Loucy (cell line): ENCODE measurements at regions not wholly inside any gene's neighbourhood (a gene's known extent, or its start where the extent isn't known, plus 50 kb on each side); places are given as distances from the start of the nearest gene placed in this dataset.

Source experiments
- H2AFZ ChIP-seq: fragments of 200-600 bp; sonication (generic); 2 replicates; pipeline ENCODE4 v1.6.0; 2016; ENCODE audit warnings: antibody characterized with exemption, mild to moderate bottlenecking, low read length, moderate library complexity
- H3F3A ChIP-seq: fragments of 200-600 bp; 2 replicates; pipeline ENCODE4 v1.6.0; 2016; ENCODE audit warnings: antibody characterized with exemption, low read depth, mild to moderate bottlenecking
- H3K27me3 ChIP-seq: fragments of 200-600 bp; sonication (generic); 2 replicates; pipeline ENCODE4 v1.6.1; 2014; ENCODE audit warnings: low read length, mild to moderate bottlenecking; ENCODE audit not compliant: insufficient read depth, poor library complexity, severe bottlenecking
- H3K36me3 ChIP-seq: fragments of 200-600 bp; sonication (generic); 2 replicates; pipeline ENCODE4 v1.6.1; 2016; ENCODE audit warnings: low read length; ENCODE audit not compliant: insufficient read depth
- H3K4me1 ChIP-seq: fragments of 200-600 bp; sonication (generic); 2 replicates; pipeline ENCODE4 v1.5.1; 2014; ENCODE audit warnings: low read length, mild to moderate bottlenecking; ENCODE audit not compliant: insufficient read depth, poor library complexity, severe bottlenecking
- H3K4me2 ChIP-seq: fragments of 200-600 bp; sonication (generic); 2 replicates; pipeline ENCODE4 v1.6.0; 2014; ENCODE audit warnings: antibody characterized with exemption, low read length, low read depth, mild to moderate bottlenecking; ENCODE audit not compliant: poor library complexity, severe bottlenecking
- H3K4me3 ChIP-seq: fragments of 200-600 bp; sonication (generic); 2 replicates; pipeline ENCODE4 v1.5.1; 2014; ENCODE audit warnings: low read length, mild to moderate bottlenecking, mixed read lengths; ENCODE audit not compliant: poor library complexity, severe bottlenecking
- H3K79me2 ChIP-seq: fragments of 200-600 bp; sonication (generic); 2 replicates; pipeline ENCODE4 v1.6.1; 2014; ENCODE audit warnings: low read length; ENCODE audit not compliant: insufficient read depth
- H3K9ac ChIP-seq: fragments of 200-600 bp; sonication (generic); 2 replicates; pipeline ENCODE4 v1.6.0; 2014; ENCODE audit warnings: mild to moderate bottlenecking, low read depth, low read length, moderate library complexity; ENCODE audit not compliant: poor library complexity, severe bottlenecking
- H3K9me2 ChIP-seq: fragments of 200-600 bp; sonication (generic); replicated peaks from 2 replicates; pipeline ENCODE4 v1.6.1; 2016; ENCODE audit warnings: low read depth, low read length, mixed read lengths
- H3K9me3 ChIP-seq: fragments of 200-600 bp; sonication (generic); 2 replicates; pipeline ENCODE4 v1.6.1; 2014; ENCODE audit warnings: mild to moderate bottlenecking, antibody characterized with exemption, low read length, low read depth; ENCODE audit not compliant: insufficient read depth
- H4K20me1 ChIP-seq: fragments of 200-600 bp; sonication (generic); 2 replicates; pipeline ENCODE4 v1.6.0; 2014; ENCODE audit warnings: antibody characterized with exemption, low read length, mild to moderate bottlenecking; ENCODE audit not compliant: insufficient read depth, poor library complexity, severe bottlenecking
- CTCF ChIP-seq: fragments of 200-600 bp; sonication (generic); conservative IDR thresholded peaks from 2 replicates; pipeline ENCODE4 v1.5.1; 2014; ENCODE audit warnings: mild to moderate bottlenecking, antibody characterized with exemption, low read length
- EZH2phosphoT487 ChIP-seq: fragments of 200-600 bp; IDR thresholded peaks from 2 replicates; pipeline ENCODE4 v1.6.1; 2018; ENCODE audit warnings: antibody characterized with exemption, mild to moderate bottlenecking, moderate library complexity, borderline replicate concordance

- no peaks in the 10 kb centered on the region for H3F3A ChIP-seq
- TF ChIP-seq CTCF: no peak
- no peak for TF ChIP-seq EZH2phosphoT487
- H3K9me2 ChIP-seq: no peaks in the 10 kb centered on the region
- H3K4me1 ChIP-seq: no peaks in the 10 kb centered on the region
- no peaks in the 10 kb centered on the region for H3K27me3 ChIP-seq
- no peaks in the 10 kb centered on the region for H3K36me3 ChIP-seq
- H3K4me3 ChIP-seq: no peak overlapping the region
- H2AFZ ChIP-seq: no peak overlapping the region
- no peak overlapping the region for H3K4me2 ChIP-seq
- H3K9ac ChIP-seq: no peak overlapping the region
- H3K9me3 ChIP-seq: no peaks in the 10 kb centered on the region
- H4K20me1 ChIP-seq: no peaks in the 10 kb centered on the region
- H3K79me2 ChIP-seq: no peaks in the 10 kb centered on the region
Observed at GRCh38 chr9:84107995-84108394, 127.4 kb downstream of the RMI1 start.

GRCh38 chr9:84111726-84112125 is 131.1 kb downstream of the RMI1 start:
- Histone ChIP-seq H3K36me3 (no peaks in the 10 kb centered on the region), H3K9me2 (no peaks in the 10 kb centered on the region), H4K20me1 (no peaks in the 10 kb centered on the region), H3K9ac (no peak overlapping the region), H2AFZ (no peak overlapping the region), H3F3A (no peaks in the 10 kb centered on the region), H3K4me2 (no peak overlapping the region), H3K9me3 (no peaks in the 10 kb centered on the region), H3K79me2 (no peaks in the 10 kb centered on the region), H3K27me3 (no peaks in the 10 kb centered on the region), H3K4me1 (no peaks in the 10 kb centered on the region), H3K4me3 (no peak overlapping the region)
- no peak for TF ChIP-seq CTCF
- no peak for TF ChIP-seq EZH2phosphoT487

GRCh38 chr9:84121991-84122523 is 141.5 kb downstream of the RMI1 start:
- H2AFZ ChIP-seq: no peak overlapping the region
- H3K4me1 ChIP-seq: no peaks in the 10 kb centered on the region
- H3K36me3 ChIP-seq: no peaks in the 10 kb centered on the region
- H3F3A ChIP-seq: no peaks in the 10 kb centered on the region
- H3K9me2 ChIP-seq: no peaks in the 10 kb centered on the region
- no peaks in the 10 kb centered on the region for H3K79me2 ChIP-seq
- no peak overlapping the region for H3K4me3 ChIP-seq
- no peak overlapping the region for H3K4me2 ChIP-seq
- H4K20me1 ChIP-seq: no peaks in the 10 kb centered on the region
- no peaks in the 10 kb centered on the region for H3K27me3 ChIP-seq
- TF ChIP-seq CTCF: no peak
- no peak for TF ChIP-seq EZH2phosphoT487
- H3K9ac ChIP-seq: no peak overlapping the region
- H3K9me3 ChIP-seq: no peaks in the 10 kb centered on the region
